HG02870 (cell line): ENCODE measurements at regions not wholly inside any gene's neighbourhood (a gene's known extent, or its start where the extent isn't known, plus 50 kb on each side); places are given as distances from the start of the nearest gene placed in this dataset.

Source experiments
- ATAC-seq: cut with Tn5 transposase; IDR thresholded peaks from one replicate; pipeline ENCODE4 v1.9.1; 2021; ENCODE audit warnings: mild to moderate bottlenecking, moderate library complexity; ENCODE audit not compliant: unreplicated experiment

GRCh38 chr9:4386819-4387218 is 87.0 kb upstream of the GLIS3 start:
- no peak for ATAC-seq

- no peak for ATAC-seq
These were observed 84.9 kb upstream of the GLIS3 start for GRCh38 chr9:4384750-4385149.

- peak; percentile 63 for ATAC-seq
These were observed 83.0 kb upstream of the GLIS3 start for GRCh38 chr9:4382722-4383317.

- ATAC-seq: no peak
These were observed 81.9 kb upstream of the GLIS3 start for GRCh38 chr9:4381744-4382143.

- no peak for ATAC-seq
These were observed 80.5 kb upstream of the GLIS3 start for GRCh38 chr9:4380406-4380805.

- no peak for ATAC-seq
These were observed 75.7 kb upstream of the GLIS3 start for GRCh38 chr9:4375424-4376200.

- ATAC-seq: no peak
These were observed 71.2 kb upstream of the GLIS3 start for GRCh38 chr9:4371108-4371507.

GRCh38 chr9:4370501-4370900 is 70.6 kb upstream of the GLIS3 start:
- no peak for ATAC-seq

- no peak for ATAC-seq
These were observed 66.9 kb upstream of the GLIS3 start for GRCh38 chr9:4366591-4367330.

GRCh38 chr9:4365055-4365454 is 65.2 kb upstream of the GLIS3 start:
- no peak for ATAC-seq

- ATAC-seq: no peak
These were observed 62.4 kb upstream of the GLIS3 start for GRCh38 chr9:4362281-4362680.

- ATAC-seq: no peak
These were observed 59.1 kb upstream of the GLIS3 start for GRCh38 chr9:4359016-4359415.

- no peak for ATAC-seq
These were observed 58.1 kb upstream of the GLIS3 start for GRCh38 chr9:4357929-4358328.

- ATAC-seq: no peak
These were observed 56.4 kb upstream of the GLIS3 start for GRCh38 chr9:4356306-4356705.

GRCh38 chr9:4353236-4353635 is 53.4 kb upstream of the GLIS3 start:
- no peak for ATAC-seq

GRCh38 chr9:4349816-4350418 is 50.0 kb upstream of the GLIS3 start:
- ATAC-seq: no peak
